Hematopoietic multipotent progenitor cell treated with erythropoietin and hydrocortisone succinate and interleukin-3 and kit ligand, for 4 days (in vitro differentiated cells): ENCODE measurements at regions not wholly inside any gene's neighbourhood (a gene's known extent, or its start where the extent isn't known, plus 50 kb on each side); places are given as distances from the start of the nearest gene placed in this dataset.

Experiments
- DNase-seq: peaks from one replicate; pipeline ENCODE4 v3.0.0-alpha.2; 2015

- DNase-seq, result no peak
Observed at GRCh38 chr16:20166531-20167235, 93.0 kb upstream of the GPR139 start.

- no peak for DNase-seq
Observed at GRCh38 chr16:20153444-20153843, 79.8 kb upstream of the GPR139 start.

- no peak for DNase-seq
Observed at GRCh38 chr16:20147091-20147490, 73.4 kb upstream of the GPR139 start.

- no peak for DNase-seq
Observed at GRCh38 chr16:20141956-20142355, 68.3 kb upstream of the GPR139 start.

GRCh38 chr16:20137909-20138308 is 64.2 kb upstream of the GPR139 start:
- no peak for DNase-seq

- no peak for DNase-seq
Observed at GRCh38 chr16:20137194-20137593, 63.5 kb upstream of the GPR139 start.

GRCh38 chr16:20136446-20136968 is 62.8 kb upstream of the GPR139 start:
- DNase-seq, result no peak

GRCh38 chr16:20129375-20129774 is 55.7 kb upstream of the GPR139 start:
- DNase-seq, result no peak
